HCT116 (cell line): ENCODE measurements at regions not wholly inside any gene's neighbourhood (a gene's known extent, or its start where the extent isn't known, plus 50 kb on each side); places are given as distances from the start of the nearest gene placed in this dataset.

Experiments used
- ATAC-seq: fragments of 200-7000 bp; cut with Tn5 transposase; 2 replicates; pipeline ENCODE4 v1.9.1; 2020; ENCODE audit warnings: mild to moderate bottlenecking, moderate library complexity
- BruUV-seq: library from RNA; stranded (reverse); fragments of 400-500 nt; replicated peaks from 2 replicates; lab custom pipeline; 2021; lab: Mats Ljungman, UMichigan
- CTCF ChIA-PET: fragments of 300-600 bp; sonication (Branson Sonifier 250); formaldehyde crosslinking; loops from one replicate; lab custom pipeline; 2021; ENCODE audit warnings: antibody characterized with exemption; lab: Charles Lee
- POLR2A ChIA-PET: fragments of 300-600, 350-600 bp; sonication (Branson Sonifier 250); formaldehyde crosslinking; loops from one replicate; lab custom pipeline; 2021; ENCODE audit warnings: antibody characterized with exemption; lab: Charles Lee
- RAD21 ChIA-PET, 2 experiments: fragments of 300-600 bp; sonication (Branson Sonifier 250); formaldehyde crosslinking; loops; one replicate each; lab custom pipeline; 2023; ENCODE audit warnings: low total read pairs in 2 of 2; ENCODE audit not compliant: uncharacterized antibody in 2 of 2, unreplicated experiment in 2 of 2, low non-redundant PET in 1 of 2; lab: Charles Lee
- DNase-seq: peaks from one replicate; pipeline ENCODE4 v3.0.0-alpha.2; 2010; ENCODE audit warnings: low read depth, low spot score
- H2AFZ ChIP-seq: fragments of 200-600 bp; shearing (Covaris generic), sonication (generic); 2 replicates; pipeline ENCODE4 v1.6.1; 2017; ENCODE audit warnings: low read depth, mixed run types, mixed read lengths, antibody characterized with exemption, low read length; ENCODE audit not compliant: poor library complexity, severe bottlenecking
- H3K27ac ChIP-seq: 2 replicates; pipeline ENCODE4 v1.5.1; 2012; ENCODE audit warnings: low read depth, low read length
- H3K27me3 ChIP-seq: fragments of 200-600 bp; sonication (generic); 2 replicates; pipeline ENCODE4 v1.6.1; 2016; ENCODE audit warnings: mixed run types, low read length, mixed read lengths; ENCODE audit not compliant: insufficient read depth
- H3K36me3 ChIP-seq, 2 experiments: fragments of 200-500 bp in 1 of 2; fragments of 200-600 bp in 1 of 2; sonication (Bioruptor generic) in 1 of 2; sonication (generic) in 1 of 2; 2 replicates each; pipeline versions ENCODE4 v1.5.1 to v1.6.1; 2014 to 2016; ENCODE audit warnings: low read length in 2 of 2, inconsistent platforms in 1 of 2, mixed read lengths in 1 of 2, mixed run types in 1 of 2; ENCODE audit not compliant: insufficient read depth in 2 of 2, control insufficient read depth in 1 of 2
- H3K4me1 ChIP-seq, 2 experiments: fragments of 200-600 bp in 1 of 2; sonication (generic) in 1 of 2; 2 replicates each; pipeline versions ENCODE4 v1.5.1 to v1.6.1; 2012 to 2017; ENCODE audit warnings: low read length in 2 of 2, inconsistent platforms in 1 of 2, mild to moderate bottlenecking in 1 of 2, mixed read lengths in 1 of 2, mixed run types in 1 of 2, moderate library complexity in 1 of 2; ENCODE audit not compliant: insufficient read depth in 2 of 2, control insufficient read depth in 1 of 2
- H3K4me2 ChIP-seq: fragments of 200-600 bp; sonication (generic); 2 replicates; pipeline ENCODE4 v1.6.1; 2017; ENCODE audit warnings: mixed run types, low read length, mixed read lengths
- H3K4me3 ChIP-seq, 2 experiments: fragments of 200-600 bp in 1 of 2; sonication (generic) in 1 of 2; replicated peaks in 1 of 2; 2 replicates each; pipeline ENCODE4 v1.5.1; 2011 to 2016; ENCODE audit warnings: low read length in 2 of 2, control low read depth in 1 of 2, low read depth in 1 of 2, mild to moderate bottlenecking in 1 of 2, mixed read lengths in 1 of 2, mixed run types in 1 of 2
- H3K79me2 ChIP-seq: fragments of 200-600 bp; sonication (generic); 2 replicates; pipeline ENCODE4 v1.6.1; 2017; ENCODE audit warnings: mild to moderate bottlenecking, mixed run types, low read length, moderate library complexity, mixed read lengths; ENCODE audit not compliant: insufficient read depth
- H3K9ac ChIP-seq: fragments of 200-600 bp; sonication (generic); 2 replicates; pipeline ENCODE4 v1.6.1; 2016; ENCODE audit warnings: low read length, mixed read lengths
- H3K9me2 ChIP-seq: fragments of 200-600 bp; sonication (generic), shearing (Covaris generic); 2 replicates; pipeline ENCODE4 v1.6.1; 2017; ENCODE audit warnings: mixed run types, mild to moderate bottlenecking, moderate library complexity; ENCODE audit not compliant: insufficient read depth
- H3K9me3 ChIP-seq, 2 experiments: fragments of 200-500 bp in 1 of 2; fragments of 200-600 bp in 1 of 2; sonication (Bioruptor generic) in 1 of 2; sonication (generic) in 1 of 2; 2 replicates each; pipeline ENCODE4 v1.6.1; 2014 to 2017; ENCODE audit warnings: low read length in 2 of 2, mixed read lengths in 2 of 2, inconsistent platforms in 1 of 2, low read depth in 1 of 2, mild to moderate bottlenecking in 1 of 2, mixed run types in 1 of 2, moderate library complexity in 1 of 2; ENCODE audit not compliant: control insufficient read depth in 1 of 2, insufficient read depth in 1 of 2
- H4K20me1 ChIP-seq: fragments of 200-600 bp; sonication (generic), shearing (Covaris generic); 2 replicates; pipeline ENCODE4 v1.6.1; 2017; ENCODE audit warnings: mixed run types, mild to moderate bottlenecking, moderate library complexity; ENCODE audit not compliant: insufficient read depth
- CEBPB ChIP-seq: IDR thresholded peaks from 2 replicates; pipeline ENCODE4 v1.6.1; 2012; ENCODE audit warnings: low read depth
- EGR1 ChIP-seq: IDR thresholded peaks from 2 replicates; pipeline ENCODE4 v1.6.1; 2012; ENCODE audit warnings: low read depth
- EZH2 ChIP-seq: fragments of 200-600 bp; sonication (generic); IDR thresholded peaks from 2 replicates; pipeline ENCODE4 v1.6.1; 2017; ENCODE audit warnings: antibody characterized with exemption, mixed run types
- FOSL1 ChIP-seq: IDR thresholded peaks from 2 replicates; pipeline ENCODE4 v1.6.1; 2012; ENCODE audit warnings: low read depth
- JUND ChIP-seq: IDR thresholded peaks from 2 replicates; pipeline ENCODE4 v1.6.1; 2012
- POLR2AphosphoS5 ChIP-seq: IDR thresholded peaks from 2 replicates; pipeline ENCODE4 v1.6.1; 2011; ENCODE audit warnings: mild to moderate bottlenecking, low read depth, low read length, moderate library complexity
- RAD21 ChIP-seq: IDR thresholded peaks from 2 replicates; pipeline ENCODE4 v1.6.1; 2012; ENCODE audit warnings: low read depth, mild to moderate bottlenecking
- SIN3A ChIP-seq: IDR thresholded peaks from 2 replicates; pipeline ENCODE4 v1.6.1; 2012; ENCODE audit warnings: low read depth
- SP1 ChIP-seq: IDR thresholded peaks from 2 replicates; pipeline ENCODE4 v1.6.1; 2012; ENCODE audit warnings: low read depth
- SRF ChIP-seq: IDR thresholded peaks from 2 replicates; pipeline ENCODE4 v1.6.1; 2012; ENCODE audit warnings: low read depth
- TCF7L2 ChIP-seq: IDR thresholded peaks from 2 replicates; pipeline ENCODE4 v1.7.0; 2011; ENCODE audit warnings: borderline replicate concordance, inconsistent platforms; ENCODE audit not compliant: insufficient read depth, insufficient read length; ENCODE audit errors: extremely low read depth
- YY1 ChIP-seq: IDR thresholded peaks from 2 replicates; pipeline ENCODE4 v1.6.1; 2011; ENCODE audit warnings: low read length, low read depth, moderate library complexity, mild to moderate bottlenecking; ENCODE audit not compliant: insufficient replicate concordance; ENCODE audit errors: extremely low read depth
- ZFX ChIP-seq: fragments of 450-650 bp; IDR thresholded peaks from 2 replicates; pipeline ENCODE4 v1.6.1; 2017
- intact Hi-C: fragments of 100-400 bp; cut with micrococcal nuclease; formaldehyde crosslinking; loops from 2 replicates; pipeline ENCODE4 v1.10.0; 2022
- TF ChIP-seq, protein P1 (sequence below): IDR thresholded peaks from 2 replicates; pipeline ENCODE4 v1.6.1; 2012
- TF ChIP-seq, protein P2 (sequence below): IDR thresholded peaks from 2 replicates; pipeline ENCODE4 v1.6.1; 2012; ENCODE audit warnings: low read depth
- TF ChIP-seq, protein P3 (sequence below): IDR thresholded peaks from 2 replicates; pipeline ENCODE4 v1.6.1; 2011; ENCODE audit warnings: mild to moderate bottlenecking, low read length, moderate library complexity; ENCODE audit not compliant: insufficient replicate concordance; ENCODE audit errors: extremely low read depth

DNA sequence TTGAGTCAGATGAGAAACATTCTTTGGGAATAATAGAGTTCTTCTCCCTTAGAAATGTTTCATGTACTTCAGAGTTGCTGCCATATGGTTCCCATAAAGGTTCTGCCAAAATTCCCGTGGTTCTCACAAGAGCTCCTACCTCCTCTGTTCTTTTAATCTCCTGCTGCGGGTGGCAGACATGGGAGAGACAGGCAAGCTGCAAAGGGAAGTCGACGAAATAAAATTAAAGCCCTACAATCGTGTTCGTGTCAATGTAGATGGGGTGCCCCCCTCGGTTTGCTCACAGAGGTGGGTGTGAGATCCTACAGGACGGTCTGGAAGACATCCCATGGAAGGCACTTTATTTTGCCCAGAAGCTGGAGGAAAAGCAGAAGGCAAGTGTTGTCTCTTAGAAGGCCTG is 276.0 kb downstream of the RWDD3 start:
- RAD21 ChIA-PET, result no interaction called here
- H4K20me1 ChIP-seq, result no peaks in the 10 kb centered on the region

DNA sequence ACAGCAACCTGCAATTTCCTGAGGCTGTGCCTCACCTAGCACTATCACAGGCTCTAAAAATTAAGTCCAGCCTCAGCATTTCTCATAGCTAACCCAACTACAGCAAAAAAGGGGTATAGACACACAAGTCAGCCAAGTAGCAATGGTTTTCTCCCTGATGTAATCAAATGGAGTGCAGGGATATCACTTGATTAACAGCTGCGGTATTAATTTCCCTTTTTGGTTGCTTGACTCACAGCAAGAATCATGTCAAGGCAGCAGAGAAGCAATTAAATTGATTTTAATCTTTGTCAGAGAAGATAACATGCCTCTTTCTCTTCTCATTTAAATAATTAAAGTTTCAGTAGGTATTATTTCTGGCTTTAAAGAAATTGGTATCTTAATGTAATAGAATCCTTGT is 278.9 kb downstream of the RWDD3 start:
- intact Hi-C loops, result no loop called here
- Histone ChIP-seq H3K9me3 (no peaks in the 10 kb centered on the region), H3K36me3 (no peaks in the 10 kb centered on the region), H3K4me1 (no peaks in the 10 kb centered on the region), H4K20me1 (no peaks in the 10 kb centered on the region)
- RAD21 ChIA-PET, result no interaction called here
- no peak for DNase-seq
- TF ChIP-seq, protein P1, sequence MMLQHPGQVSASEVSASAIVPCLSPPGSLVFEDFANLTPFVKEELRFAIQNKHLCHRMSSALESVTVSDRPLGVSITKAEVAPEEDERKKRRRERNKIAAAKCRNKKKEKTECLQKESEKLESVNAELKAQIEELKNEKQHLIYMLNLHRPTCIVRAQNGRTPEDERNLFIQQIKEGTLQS, result no peak
- TF ChIP-seq JUND (no peak), EGR1 (no peak), SP1 (no peak), ZFX (no peak), SIN3A (no peak), CEBPB (no peak), YY1 (no peak), TCF7L2 (no peak), SRF (no peak), FOSL1 (no peak), EZH2 (no peak), RAD21 (no peak), POLR2AphosphoS5 (no peak)
- TF ChIP-seq, protein P2, sequence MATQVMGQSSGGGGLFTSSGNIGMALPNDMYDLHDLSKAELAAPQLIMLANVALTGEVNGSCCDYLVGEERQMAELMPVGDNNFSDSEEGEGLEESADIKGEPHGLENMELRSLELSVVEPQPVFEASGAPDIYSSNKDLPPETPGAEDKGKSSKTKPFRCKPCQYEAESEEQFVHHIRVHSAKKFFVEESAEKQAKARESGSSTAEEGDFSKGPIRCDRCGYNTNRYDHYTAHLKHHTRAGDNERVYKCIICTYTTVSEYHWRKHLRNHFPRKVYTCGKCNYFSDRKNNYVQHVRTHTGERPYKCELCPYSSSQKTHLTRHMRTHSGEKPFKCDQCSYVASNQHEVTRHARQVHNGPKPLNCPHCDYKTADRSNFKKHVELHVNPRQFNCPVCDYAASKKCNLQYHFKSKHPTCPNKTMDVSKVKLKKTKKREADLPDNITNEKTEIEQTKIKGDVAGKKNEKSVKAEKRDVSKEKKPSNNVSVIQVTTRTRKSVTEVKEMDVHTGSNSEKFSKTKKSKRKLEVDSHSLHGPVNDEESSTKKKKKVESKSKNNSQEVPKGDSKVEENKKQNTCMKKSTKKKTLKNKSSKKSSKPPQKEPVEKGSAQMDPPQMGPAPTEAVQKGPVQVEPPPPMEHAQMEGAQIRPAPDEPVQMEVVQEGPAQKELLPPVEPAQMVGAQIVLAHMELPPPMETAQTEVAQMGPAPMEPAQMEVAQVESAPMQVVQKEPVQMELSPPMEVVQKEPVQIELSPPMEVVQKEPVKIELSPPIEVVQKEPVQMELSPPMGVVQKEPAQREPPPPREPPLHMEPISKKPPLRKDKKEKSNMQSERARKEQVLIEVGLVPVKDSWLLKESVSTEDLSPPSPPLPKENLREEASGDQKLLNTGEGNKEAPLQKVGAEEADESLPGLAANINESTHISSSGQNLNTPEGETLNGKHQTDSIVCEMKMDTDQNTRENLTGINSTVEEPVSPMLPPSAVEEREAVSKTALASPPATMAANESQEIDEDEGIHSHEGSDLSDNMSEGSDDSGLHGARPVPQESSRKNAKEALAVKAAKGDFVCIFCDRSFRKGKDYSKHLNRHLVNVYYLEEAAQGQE, result no peak
- TF ChIP-seq, protein P3, sequence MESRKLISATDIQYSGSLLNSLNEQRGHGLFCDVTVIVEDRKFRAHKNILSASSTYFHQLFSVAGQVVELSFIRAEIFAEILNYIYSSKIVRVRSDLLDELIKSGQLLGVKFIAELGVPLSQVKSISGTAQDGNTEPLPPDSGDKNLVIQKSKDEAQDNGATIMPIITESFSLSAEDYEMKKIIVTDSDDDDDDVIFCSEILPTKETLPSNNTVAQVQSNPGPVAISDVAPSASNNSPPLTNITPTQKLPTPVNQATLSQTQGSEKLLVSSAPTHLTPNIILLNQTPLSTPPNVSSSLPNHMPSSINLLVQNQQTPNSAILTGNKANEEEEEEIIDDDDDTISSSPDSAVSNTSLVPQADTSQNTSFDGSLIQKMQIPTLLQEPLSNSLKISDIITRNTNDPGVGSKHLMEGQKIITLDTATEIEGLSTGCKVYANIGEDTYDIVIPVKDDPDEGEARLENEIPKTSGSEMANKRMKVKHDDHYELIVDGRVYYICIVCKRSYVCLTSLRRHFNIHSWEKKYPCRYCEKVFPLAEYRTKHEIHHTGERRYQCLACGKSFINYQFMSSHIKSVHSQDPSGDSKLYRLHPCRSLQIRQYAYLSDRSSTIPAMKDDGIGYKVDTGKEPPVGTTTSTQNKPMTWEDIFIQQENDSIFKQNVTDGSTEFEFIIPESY, result no peak
- TF ChIP-seq, all 23 proteins: peak for 0
- H3K27ac ChIP-seq, result no peak overlapping the region
- H3K27me3 ChIP-seq, result peaks cover 22% of the 10 kb centered on the region; the same call in 1 of the 2 replicates
- H3K9ac ChIP-seq, result no peak overlapping the region
- no peak overlapping the region for H3K4me3 ChIP-seq
- H3K9me2 ChIP-seq, result no peaks in the 10 kb centered on the region
- BruUV-seq, result no TSS peak
- no peak overlapping the region for H3K4me2 ChIP-seq
- no peaks in the 10 kb centered on the region for H3K79me2 ChIP-seq
- no peak for ATAC-seq
- CTCF ChIA-PET, result no interaction called here
- no peak overlapping the region for H2AFZ ChIP-seq
- POLR2A ChIA-PET, result no interaction called here

More for the DNA sequence above, 276.0 kb downstream of the RWDD3 start:
- no peak overlapping the region for H3K4me3 ChIP-seq
- POLR2A ChIA-PET, result no interaction called here
- peaks cover 22% of the 10 kb centered on the region; the same call in 1 of the 2 replicates for H3K27me3 ChIP-seq
- intact Hi-C loops, result no loop called here
- no peaks in the 10 kb centered on the region for H3K9me3 ChIP-seq
- TF ChIP-seq RAD21, result no peak
- H3K4me1 ChIP-seq, result no peaks in the 10 kb centered on the region
- no peak overlapping the region for H3K27ac ChIP-seq
- H3K4me2 ChIP-seq, result no peak overlapping the region
- no TSS peak for BruUV-seq
- DNase-seq (no peak), ATAC-seq (no peak)
- no peaks in the 10 kb centered on the region for H3K79me2 ChIP-seq
- H3K9me2 ChIP-seq, result no peaks in the 10 kb centered on the region
- no peak overlapping the region for H3K9ac ChIP-seq
- CTCF ChIA-PET, result no interaction called here
- no peaks in the 10 kb centered on the region for H3K36me3 ChIP-seq
- no peak overlapping the region for H2AFZ ChIP-seq
